ENCODE measurements at regions not wholly inside any gene's neighbourhood (a gene's known extent, or its start where the extent isn't known, plus 50 kb on each side); places are given as distances from the start of the nearest gene placed in this dataset.
A peak's percentile ranks its signal among the peaks of the same experiment; 100 is the strongest.

DNA sequence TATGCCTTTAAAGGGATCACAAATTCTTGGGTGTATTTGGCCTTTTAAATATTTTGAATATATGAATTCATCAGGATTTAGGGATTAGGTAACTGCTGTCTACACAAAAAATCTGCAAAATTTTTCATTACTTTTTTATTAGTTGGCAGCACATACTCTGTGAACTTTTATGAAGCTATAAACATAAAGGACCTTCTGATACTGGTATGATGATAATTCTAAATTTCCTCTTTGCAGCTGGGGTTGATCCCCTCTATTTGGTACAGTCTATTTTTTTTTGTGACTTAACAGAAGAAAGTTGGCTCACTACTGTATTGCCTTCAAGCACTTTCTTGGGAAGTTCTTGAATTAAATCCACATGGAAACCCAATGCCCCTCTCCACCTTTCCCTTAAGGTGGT, 416.1 kb downstream of the LMO4 start:
- no peak for DNase-seq
- TF ChIP-seq EP300 (IDR thresholded peaks at IDR 0.05) = no peak
- no peak for TF ChIP-seq POLR2A (IDR thresholded peaks at IDR 0.05)
- no peak for TF ChIP-seq CTCF (IDR thresholded peaks at IDR 0.05)
- no peak for TF ChIP-seq POLR2AphosphoS5 (IDR thresholded peaks at IDR 0.05)
- Histone ChIP-seq H3K9me3 (no peaks in the 10 kb centered on the region), H3K27me3 (no peaks in the 10 kb centered on the region), H3K27ac (no peak overlapping the region), H3K4me3 (no peak overlapping the region), H3K36me3 (no peaks in the 10 kb centered on the region), H3K4me1 (no peaks in the 10 kb centered on the region)
- ATAC-seq (ENCODE audit: low FRiP score in 2 of 2) = no peak

GRCh38 chr1:87753366-87753765, 424.7 kb downstream of the LMO4 start:
- Histone ChIP-seq H3K4me3 (no peak overlapping the region), H3K9me3 (no peaks in the 10 kb centered on the region), H3K36me3 (no peaks in the 10 kb centered on the region), H3K27ac (no peak overlapping the region), H3K27me3 (no peaks in the 10 kb centered on the region), H3K4me1 (no peaks in the 10 kb centered on the region)
- no peak for DNase-seq
- TF ChIP-seq POLR2A (IDR thresholded peaks at IDR 0.05) (no peak), POLR2AphosphoS5 (IDR thresholded peaks at IDR 0.05) (no peak), CTCF (IDR thresholded peaks at IDR 0.05) (no peak), EP300 (IDR thresholded peaks at IDR 0.05) (no peak)
- ATAC-seq (ENCODE audit: low FRiP score in 2 of 2) = no peak

DNA sequence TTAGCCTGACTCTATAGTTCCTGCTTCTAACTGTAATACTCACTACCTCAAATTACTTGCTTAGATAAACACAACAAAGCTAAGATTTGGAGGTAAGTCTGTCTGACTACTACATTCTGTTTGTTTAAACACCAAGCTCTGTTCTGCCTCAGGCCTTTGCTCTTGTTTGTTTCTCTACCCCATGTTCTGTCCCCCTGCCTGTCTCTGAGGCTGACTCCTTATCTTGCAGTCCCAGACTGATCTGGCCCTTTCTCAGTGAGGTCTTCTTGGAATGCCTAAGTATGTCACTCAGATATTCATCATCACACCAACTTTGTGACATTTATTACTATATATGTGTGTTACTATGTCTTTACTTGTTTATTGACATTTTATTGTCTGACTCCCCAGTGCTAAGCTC, 425.5 kb downstream of the LMO4 start:
- ATAC-seq (ENCODE audit: low FRiP score in 2 of 2) = no peak
- Histone ChIP-seq H3K36me3 (no peaks in the 10 kb centered on the region), H3K27ac (no peak overlapping the region), H3K4me1 (no peaks in the 10 kb centered on the region), H3K27me3 (no peaks in the 10 kb centered on the region), H3K9me3 (no peaks in the 10 kb centered on the region), H3K4me3 (no peak overlapping the region)
- DNase-seq = no peak
- no peak for TF ChIP-seq EP300 (IDR thresholded peaks at IDR 0.05)
- no peak for TF ChIP-seq POLR2A (IDR thresholded peaks at IDR 0.05)
- no peak for TF ChIP-seq CTCF (IDR thresholded peaks at IDR 0.05)

DNA sequence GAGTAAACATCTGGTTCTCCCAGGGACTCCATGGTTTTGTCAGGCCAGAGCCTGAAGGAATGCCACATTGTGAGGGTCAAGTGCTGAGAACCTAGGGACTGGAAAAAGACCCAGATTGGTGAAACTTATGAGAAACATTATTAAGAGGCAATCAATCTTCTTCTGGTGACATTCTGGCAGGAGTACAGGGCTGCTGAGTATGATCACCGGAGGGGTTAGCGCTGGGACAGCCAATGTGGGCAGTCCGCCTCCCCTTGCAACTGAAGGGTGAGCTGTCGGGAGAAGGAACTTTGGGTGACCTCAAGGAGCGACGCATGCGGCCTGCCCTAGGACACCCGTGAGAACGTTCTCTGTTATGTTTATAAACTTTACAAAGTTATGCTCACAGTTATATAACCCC, 429.0 kb downstream of the LMO4 start:
- TF ChIP-seq POLR2A (IDR thresholded peaks at IDR 0.05) = no peak
- TF ChIP-seq EP300 (IDR thresholded peaks at IDR 0.05) = no peak
- TF ChIP-seq CTCF (IDR thresholded peaks at IDR 0.05) = no peak
- TF ChIP-seq POLR2AphosphoS5 (IDR thresholded peaks at IDR 0.05) = peak in 1 of 2 donors; percentile 42
- ATAC-seq (ENCODE audit: low FRiP score in 2 of 2) = peak in 1 of 2 donors; percentile 69
- Histone ChIP-seq H3K9me3 (no peaks in the 10 kb centered on the region), H3K27me3 (no peaks in the 10 kb centered on the region), H3K27ac (no peak overlapping the region), H3K4me3 (no peak overlapping the region), H3K36me3 (no peaks in the 10 kb centered on the region), H3K4me1 (no peaks in the 10 kb centered on the region)
- 58 to 68% methylated on average over 9 of the region's 9 CpGs for WGBS, 2 donors
- no peak for DNase-seq

DNA sequence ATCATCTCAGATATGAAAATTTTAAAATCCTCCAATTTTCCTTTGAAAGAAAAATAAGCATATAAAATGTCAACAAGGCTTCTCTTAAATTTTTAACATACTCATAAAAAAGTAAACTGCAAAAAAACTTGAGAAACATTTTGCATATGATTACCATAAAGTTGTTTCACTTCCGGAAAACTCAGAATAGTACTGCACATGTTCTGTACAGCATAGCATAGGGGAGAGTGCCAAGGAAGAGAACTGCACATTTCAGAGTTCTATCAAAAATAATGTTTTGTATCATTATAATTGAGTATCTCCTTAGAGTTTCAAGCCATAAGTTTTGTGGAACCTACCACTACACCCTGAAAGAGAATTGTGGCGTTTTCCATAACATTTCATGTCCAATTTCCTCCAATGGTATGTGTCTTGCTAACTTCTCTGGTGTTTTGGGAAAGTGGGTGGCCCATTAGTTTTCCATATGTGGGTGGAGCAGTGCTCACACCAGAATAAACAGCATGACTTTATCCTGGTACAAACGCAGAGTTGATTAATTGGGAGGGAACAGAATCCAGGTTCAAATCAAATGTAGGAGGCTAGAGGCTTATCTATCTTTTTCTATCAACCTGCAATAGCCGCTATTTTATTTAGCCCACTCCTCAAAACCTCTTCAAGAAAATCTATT, 430.9 kb downstream of the LMO4 start:
- DNase-seq (no peak), ATAC-seq (ENCODE audit: low FRiP score in 2 of 2) (no peak)
- no peaks in the 10 kb centered on the region for H3K4me1 ChIP-seq
- no peaks in the 10 kb centered on the region for H3K9me3 ChIP-seq
- no peaks in the 10 kb centered on the region for H3K36me3 ChIP-seq
- H3K27me3 ChIP-seq = no peaks in the 10 kb centered on the region
- WGBS, 2 donors = 33 to 39% methylated on average over 4 of the region's 4 CpGs
- TF ChIP-seq CTCF (IDR thresholded peaks at IDR 0.05) (no peak), POLR2A (IDR thresholded peaks at IDR 0.05) (no peak), EP300 (IDR thresholded peaks at IDR 0.05) (no peak), POLR2AphosphoS5 (IDR thresholded peaks at IDR 0.05) (no peak)
- no peak overlapping the region for H3K27ac ChIP-seq
- no peak overlapping the region for H3K4me3 ChIP-seq
